ENCODE measurements at regions not wholly inside any gene's neighbourhood (a gene's known extent, or its start where the extent isn't known, plus 50 kb on each side); places are given as distances from the start of the nearest gene placed in this dataset.

DNA sequence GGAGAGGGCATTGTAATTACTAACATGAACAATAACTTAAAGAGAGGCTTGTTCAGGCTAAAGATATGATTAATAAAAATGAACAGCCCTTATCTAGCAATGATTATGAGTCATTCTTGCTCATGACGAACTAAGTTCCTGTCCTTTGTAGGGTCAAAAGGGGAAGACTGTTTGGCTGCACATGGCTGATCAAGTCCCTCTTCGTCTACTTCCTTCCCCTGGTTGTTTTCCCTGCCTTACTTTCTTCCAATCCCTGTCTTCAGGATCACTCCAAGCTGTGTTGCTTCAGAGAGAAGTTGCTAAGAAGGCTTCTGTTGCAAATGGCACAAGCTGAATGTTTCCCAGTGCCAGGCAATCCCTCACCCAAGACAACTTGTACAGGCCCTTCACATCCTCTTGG lies 115.0 kb upstream of the HS3ST1 start:
- H3K9me3 ChIP-seq (ENCODE audit: severe bottlenecking): no peaks in the 10 kb centered on the region
- no peaks in the 10 kb centered on the region for H3K36me3 ChIP-seq
- H3K27ac ChIP-seq: no peak overlapping the region
- no peaks in the 10 kb centered on the region for H3K27me3 ChIP-seq (ENCODE audit: insufficient read depth, low read depth, severe bottlenecking)
- TF ChIP-seq, protein P1, sequence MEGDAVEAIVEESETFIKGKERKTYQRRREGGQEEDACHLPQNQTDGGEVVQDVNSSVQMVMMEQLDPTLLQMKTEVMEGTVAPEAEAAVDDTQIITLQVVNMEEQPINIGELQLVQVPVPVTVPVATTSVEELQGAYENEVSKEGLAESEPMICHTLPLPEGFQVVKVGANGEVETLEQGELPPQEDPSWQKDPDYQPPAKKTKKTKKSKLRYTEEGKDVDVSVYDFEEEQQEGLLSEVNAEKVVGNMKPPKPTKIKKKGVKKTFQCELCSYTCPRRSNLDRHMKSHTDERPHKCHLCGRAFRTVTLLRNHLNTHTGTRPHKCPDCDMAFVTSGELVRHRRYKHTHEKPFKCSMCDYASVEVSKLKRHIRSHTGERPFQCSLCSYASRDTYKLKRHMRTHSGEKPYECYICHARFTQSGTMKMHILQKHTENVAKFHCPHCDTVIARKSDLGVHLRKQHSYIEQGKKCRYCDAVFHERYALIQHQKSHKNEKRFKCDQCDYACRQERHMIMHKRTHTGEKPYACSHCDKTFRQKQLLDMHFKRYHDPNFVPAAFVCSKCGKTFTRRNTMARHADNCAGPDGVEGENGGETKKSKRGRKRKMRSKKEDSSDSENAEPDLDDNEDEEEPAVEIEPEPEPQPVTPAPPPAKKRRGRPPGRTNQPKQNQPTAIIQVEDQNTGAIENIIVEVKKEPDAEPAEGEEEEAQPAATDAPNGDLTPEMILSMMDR (IDR thresholded peaks at IDR 0.05; ENCODE audit: low read depth, low read length): no peak
- no peak overlapping the region for H3K4me3 ChIP-seq (ENCODE audit: low read depth, low read length)
- no peak for DNase-seq

- Histone ChIP-seq H3K9me3 (ENCODE audit: severe bottlenecking) (no peaks in the 10 kb centered on the region), H3K27ac (no peak overlapping the region), H3K4me3 (ENCODE audit: low read depth, low read length) (no peak overlapping the region), H3K27me3 (ENCODE audit: insufficient read depth, low read depth, severe bottlenecking) (no peaks in the 10 kb centered on the region), H3K36me3 (no peaks in the 10 kb centered on the region)
- DNase-seq: no peak
- TF ChIP-seq, protein P1 (IDR thresholded peaks at IDR 0.05; ENCODE audit: low read depth, low read length): no peak
Measured at GRCh38 chr4:11542952-11543351, 114.3 kb upstream of the HS3ST1 start.

DNA sequence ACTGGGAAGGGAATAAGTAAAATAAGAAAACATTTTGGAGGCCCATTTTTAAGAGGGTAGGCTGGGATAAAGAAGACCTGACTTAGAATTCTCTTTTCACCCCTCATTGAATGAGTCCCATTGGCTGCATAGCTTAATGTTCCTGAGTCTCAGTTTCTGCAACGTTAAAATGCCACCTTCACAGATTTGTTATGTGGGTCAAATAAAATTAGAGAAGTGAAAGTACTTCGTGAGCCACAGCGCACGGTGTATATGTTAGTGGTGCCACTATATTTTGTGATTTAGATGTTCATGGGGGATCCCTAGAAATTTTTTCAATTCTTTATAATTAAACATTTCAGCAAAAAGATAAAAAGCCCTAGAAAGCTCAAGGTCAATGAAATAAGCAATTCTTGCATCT lies 109.2 kb upstream of the HS3ST1 start:
- Histone ChIP-seq H3K27ac (no peak overlapping the region), H3K36me3 (no peaks in the 10 kb centered on the region), H3K9me3 (ENCODE audit: severe bottlenecking) (no peaks in the 10 kb centered on the region), H3K27me3 (ENCODE audit: insufficient read depth, low read depth, severe bottlenecking) (no peaks in the 10 kb centered on the region), H3K4me3 (ENCODE audit: low read depth, low read length) (no peak overlapping the region)
- no peak for DNase-seq
- TF ChIP-seq, protein P1 (IDR thresholded peaks at IDR 0.05; ENCODE audit: low read depth, low read length): no peak

- Histone ChIP-seq H3K27ac (no peak overlapping the region), H3K27me3 (ENCODE audit: insufficient read depth, low read depth, severe bottlenecking) (no peaks in the 10 kb centered on the region), H3K9me3 (ENCODE audit: severe bottlenecking) (no peaks in the 10 kb centered on the region), H3K36me3 (no peaks in the 10 kb centered on the region), H3K4me3 (ENCODE audit: low read depth, low read length) (no peak overlapping the region)
- TF ChIP-seq, protein P1 (IDR thresholded peaks at IDR 0.05; ENCODE audit: low read depth, low read length): no peak
- DNase-seq: no peak
Measured at GRCh38 chr4:11535333-11535732, 106.6 kb upstream of the HS3ST1 start.

DNA sequence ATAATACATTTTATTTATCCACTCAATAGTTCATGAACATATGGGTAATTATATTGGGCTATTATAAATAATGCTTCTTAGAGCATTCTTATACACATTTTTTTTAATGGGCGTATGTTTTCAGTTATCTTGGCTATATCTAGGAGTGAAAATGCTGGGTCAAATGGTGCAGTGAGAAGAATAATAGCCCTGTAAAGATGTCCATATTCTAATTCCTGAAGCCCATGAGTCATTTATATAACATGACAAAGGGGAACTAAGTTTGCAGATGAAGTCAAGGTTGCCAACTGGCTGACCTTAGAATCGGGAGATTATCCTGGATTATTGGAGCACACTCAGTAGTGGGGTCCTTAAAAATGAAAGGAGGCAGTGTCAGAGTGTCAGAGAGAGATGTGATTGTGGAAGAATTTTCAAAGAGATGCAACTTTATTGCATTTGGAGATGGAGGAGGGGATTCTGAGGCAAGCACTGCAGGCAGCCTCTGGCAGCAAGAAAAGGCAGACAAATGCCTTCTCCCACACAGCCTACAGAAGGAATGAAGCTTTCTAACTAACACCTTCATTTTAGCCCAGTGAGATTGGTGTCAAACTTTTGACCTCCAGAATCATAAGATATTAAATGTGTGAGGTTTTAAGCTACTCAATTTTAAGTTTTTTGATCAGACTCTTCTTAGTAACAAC lies 106.1 kb upstream of the HS3ST1 start:
- Histone ChIP-seq H3K27me3 (ENCODE audit: insufficient read depth, low read depth, severe bottlenecking) (no peaks in the 10 kb centered on the region), H3K36me3 (no peaks in the 10 kb centered on the region), H3K4me3 (ENCODE audit: low read depth, low read length) (no peak overlapping the region), H3K9me3 (ENCODE audit: severe bottlenecking) (no peaks in the 10 kb centered on the region), H3K27ac (no peak overlapping the region)
- TF ChIP-seq, protein P1 (IDR thresholded peaks at IDR 0.05; ENCODE audit: low read depth, low read length): no peak
- no peak for DNase-seq

- no peak for DNase-seq
- Histone ChIP-seq H3K27me3 (ENCODE audit: insufficient read depth, low read depth, severe bottlenecking) (no peaks in the 10 kb centered on the region), H3K27ac (no peak overlapping the region), H3K4me3 (ENCODE audit: low read depth, low read length) (no peak overlapping the region), H3K9me3 (ENCODE audit: severe bottlenecking) (no peaks in the 10 kb centered on the region), H3K36me3 (no peaks in the 10 kb centered on the region)
- TF ChIP-seq, protein P1 (IDR thresholded peaks at IDR 0.05; ENCODE audit: low read depth, low read length): no peak
Measured at GRCh38 chr4:11532138-11532537, 103.4 kb upstream of the HS3ST1 start.
